Thymus (tissue), 11 donors: ENCODE measurements at regions not wholly inside any gene's neighbourhood (a gene's known extent, or its start where the extent isn't known, plus 50 kb on each side); places are given as distances from the start of the nearest gene placed in this dataset.

Experiments
- DNase-seq, 9 donors: peaks; one replicate each; pipeline ENCODE4 v3.0.0-alpha.2; 2013; ENCODE audit warnings: low spot score in 9 of 9, low read depth in 6 of 9, missing footprints in 1 of 9
- H3K27ac ChIP-seq, 2 donors: one replicate each; pipeline ENCODE4 v1.5.1; 2013; ENCODE audit warnings: control low read depth in 1 of 2, low read depth in 1 of 2, low read length in 1 of 2, mild to moderate bottlenecking in 1 of 2, moderate library complexity in 1 of 2
- H3K27me3 ChIP-seq, 2 donors: one replicate each; pipeline ENCODE4 v1.5.1; 2013; ENCODE audit warnings: low read length in 1 of 2; ENCODE audit not compliant: control insufficient read depth in 2 of 2, insufficient read depth in 1 of 2
- H3K36me3 ChIP-seq, 2 donors: one replicate each; pipeline ENCODE4 v1.5.1; 2013; ENCODE audit warnings: low read length in 1 of 2, mild to moderate bottlenecking in 1 of 2, moderate library complexity in 1 of 2; ENCODE audit not compliant: control insufficient read depth in 2 of 2, insufficient read depth in 2 of 2
- H3K4me1 ChIP-seq, 2 donors: one replicate each; pipeline ENCODE4 v1.5.1; 2013; ENCODE audit warnings: low read length in 2 of 2; ENCODE audit not compliant: control insufficient read depth in 2 of 2, insufficient read depth in 2 of 2
- H3K4me3 ChIP-seq, 2 donors: one replicate each; pipeline ENCODE4 v1.5.1; 2013; ENCODE audit warnings: low read length in 2 of 2, control low read depth in 1 of 2, mild to moderate bottlenecking in 1 of 2
- H3K9me3 ChIP-seq, 2 donors: one replicate each; pipeline ENCODE4 v1.5.1; 2013; ENCODE audit warnings: low read length in 1 of 2, mild to moderate bottlenecking in 1 of 2; ENCODE audit not compliant: control insufficient read depth in 2 of 2, insufficient read depth in 1 of 2
- WGBS: extraction: QIAGEN DNeasy Blood & Tissue Kit; methylation state at CpG from one replicate; pipeline ENCODE4 v1.1.7; 2013; 5-methylcytosine and 5-hydroxymethylcytosine counted together
- donor health status: healthy.

GRCh38 chr1:106659490-106660244 is 396.8 kb upstream of the PRMT6 start:
- no peaks in the 10 kb centered on the region for H3K27me3 ChIP-seq
- H3K9me3 ChIP-seq: peaks cover 3 to 16% of the 10 kb centered on the region in 2 donors
- 88% methylated on average over 6 of the region's 6 CpGs for WGBS
- no peaks in the 10 kb centered on the region for H3K4me1 ChIP-seq
- no peak overlapping the region for H3K27ac ChIP-seq
- no peak for DNase-seq
- no peak overlapping the region for H3K4me3 ChIP-seq
- H3K36me3 ChIP-seq: no peaks in the 10 kb centered on the region

GRCh38 chr1:106675558-106675957 is 380.9 kb upstream of the PRMT6 start:
- Histone ChIP-seq H3K4me3 (no peak overlapping the region), H3K36me3 (no peaks in the 10 kb centered on the region), H3K4me1 (no peaks in the 10 kb centered on the region), H3K27me3 (no peaks in the 10 kb centered on the region), H3K9me3 (no peaks in the 10 kb centered on the region), H3K27ac (no peak overlapping the region)
- 83% methylated on average over 1 of the region's 1 CpG for WGBS
- no peak for DNase-seq

- H3K27ac ChIP-seq: no peak overlapping the region
- 44% methylated on average over 2 of the region's 2 CpGs for WGBS
- H3K9me3 ChIP-seq: no peaks in the 10 kb centered on the region
- no peak for DNase-seq
- H3K27me3 ChIP-seq: no peaks in the 10 kb centered on the region
- no peak overlapping the region for H3K4me3 ChIP-seq
- no peaks in the 10 kb centered on the region for H3K4me1 ChIP-seq
- H3K36me3 ChIP-seq: no peaks in the 10 kb centered on the region
Measured at GRCh38 chr1:106676021-106676420, 380.5 kb upstream of the PRMT6 start.

GRCh38 chr1:106677181-106677580 is 379.3 kb upstream of the PRMT6 start:
- WGBS: 90% methylated on average over 3 of the region's 3 CpGs
- no peaks in the 10 kb centered on the region for H3K4me1 ChIP-seq
- no peak for DNase-seq
- no peaks in the 10 kb centered on the region for H3K36me3 ChIP-seq
- H3K27ac ChIP-seq: no peak overlapping the region
- no peaks in the 10 kb centered on the region for H3K27me3 ChIP-seq
- H3K4me3 ChIP-seq: no peak overlapping the region
- no peaks in the 10 kb centered on the region for H3K9me3 ChIP-seq

- Histone ChIP-seq H3K9me3 (no peaks in the 10 kb centered on the region), H3K4me3 (no peak overlapping the region), H3K36me3 (no peaks in the 10 kb centered on the region), H3K27me3 (no peaks in the 10 kb centered on the region), H3K4me1 (no peaks in the 10 kb centered on the region), H3K27ac (no peak overlapping the region)
- 88% methylated on average over 3 of the region's 3 CpGs for WGBS
- no peak for DNase-seq
Measured at GRCh38 chr1:106677721-106678120, 378.8 kb upstream of the PRMT6 start.

- H3K4me3 ChIP-seq: no peak overlapping the region
- H3K27ac ChIP-seq: no peak overlapping the region
- no peaks in the 10 kb centered on the region for H3K27me3 ChIP-seq
- DNase-seq: no peak
- 98% methylated on average over 3 of the region's 3 CpGs for WGBS
- no peaks in the 10 kb centered on the region for H3K4me1 ChIP-seq
- H3K36me3 ChIP-seq: no peaks in the 10 kb centered on the region
- H3K9me3 ChIP-seq: no peaks in the 10 kb centered on the region
Measured at GRCh38 chr1:106678279-106679050, 378.0 kb upstream of the PRMT6 start.

- no peak overlapping the region for H3K27ac ChIP-seq
- H3K27me3 ChIP-seq: no peaks in the 10 kb centered on the region
- no peak overlapping the region for H3K4me3 ChIP-seq
- no peaks in the 10 kb centered on the region for H3K4me1 ChIP-seq
- 93% methylated on average over 1 of the region's 1 CpG for WGBS
- H3K36me3 ChIP-seq: no peaks in the 10 kb centered on the region
- DNase-seq: no peak
- no peaks in the 10 kb centered on the region for H3K9me3 ChIP-seq
Measured at GRCh38 chr1:106680216-106680615, 376.3 kb upstream of the PRMT6 start.

- 92% methylated on average over 4 of the region's 4 CpGs for WGBS
- no peak for DNase-seq
Measured at GRCh38 chr1:106680776-106681344, 375.6 kb upstream of the PRMT6 start.

GRCh38 chr1:106681939-106682522 is 374.4 kb upstream of the PRMT6 start:
- Histone ChIP-seq H3K4me1 (no peaks in the 10 kb centered on the region), H3K4me3 (no peak overlapping the region), H3K27me3 (no peaks in the 10 kb centered on the region), H3K9me3 (no peaks in the 10 kb centered on the region), H3K36me3 (no peaks in the 10 kb centered on the region), H3K27ac (no peak overlapping the region)
- WGBS: 94% methylated on average over 3 of the region's 3 CpGs
- DNase-seq: no peak

More at GRCh38 chr1:106680776-106681344, 375.6 kb upstream of the PRMT6 start:
- no peaks in the 10 kb centered on the region for H3K4me1 ChIP-seq
- no peaks in the 10 kb centered on the region for H3K36me3 ChIP-seq
- no peak overlapping the region for H3K27ac ChIP-seq
- no peaks in the 10 kb centered on the region for H3K9me3 ChIP-seq
- H3K27me3 ChIP-seq: no peaks in the 10 kb centered on the region
- H3K4me3 ChIP-seq: no peak overlapping the region
